ENCODE measurements at regions not wholly inside any gene's neighbourhood (a gene's known extent, or its start where the extent isn't known, plus 50 kb on each side); places are given as distances from the start of the nearest gene placed in this dataset.

DNA sequence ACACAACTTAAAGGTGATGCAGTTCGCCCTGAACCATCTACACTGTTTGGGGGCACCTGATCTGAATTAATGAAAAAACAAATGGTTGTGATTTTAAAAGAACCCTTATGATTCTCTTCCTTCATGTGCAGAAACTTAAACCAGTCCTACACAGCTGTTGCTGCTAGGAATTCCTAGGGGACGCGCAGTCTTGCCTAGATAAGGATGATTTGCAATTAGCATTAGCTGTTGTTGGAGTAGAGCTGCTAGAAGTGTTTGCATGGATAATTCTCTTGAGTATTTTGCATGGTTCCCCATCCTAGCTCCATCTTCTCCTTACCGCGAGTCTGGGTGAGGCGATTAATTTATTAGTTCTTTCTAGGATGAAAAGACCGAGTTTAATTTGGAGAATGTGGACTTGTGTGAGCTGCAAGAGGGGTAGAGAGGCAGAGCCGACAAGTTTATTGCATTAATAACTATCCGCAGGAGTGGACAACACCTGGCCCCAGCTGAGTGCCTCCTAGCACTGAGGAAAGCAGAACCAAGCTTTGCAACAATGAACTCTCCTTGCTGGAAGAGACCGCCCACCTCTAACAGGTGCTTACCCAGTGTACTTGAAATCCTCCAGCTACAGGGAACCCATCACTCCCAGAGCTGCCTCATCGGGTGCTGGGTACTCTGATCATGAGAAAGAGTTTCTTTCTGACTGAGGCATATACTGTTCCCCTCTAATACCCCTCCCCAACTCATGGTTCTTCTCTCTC lies 75.0 kb upstream of the WNT7A start:
- Mint-ChIP-seq H3K4me3 (ENCODE audit: unreplicated experiment) (no peak overlapping the region), H3K4me1 (ENCODE audit: insufficient read depth, unreplicated experiment) (no peaks in the 10 kb centered on the region), H3K27me3 (ENCODE audit: insufficient read depth, unreplicated experiment) (peaks cover 12% of the 10 kb centered on the region), H3K27ac (ENCODE audit: low read depth, unreplicated experiment) (no peak overlapping the region), H3K9me3 (ENCODE audit: unreplicated experiment) (peaks cover 3% of the 10 kb centered on the region), H3K36me3 (ENCODE audit: insufficient read depth, unreplicated experiment) (no peaks in the 10 kb centered on the region)
- no peak for DNase-seq (ENCODE audit: unreplicated experiment)
- TF ChIP-seq, protein P1, sequence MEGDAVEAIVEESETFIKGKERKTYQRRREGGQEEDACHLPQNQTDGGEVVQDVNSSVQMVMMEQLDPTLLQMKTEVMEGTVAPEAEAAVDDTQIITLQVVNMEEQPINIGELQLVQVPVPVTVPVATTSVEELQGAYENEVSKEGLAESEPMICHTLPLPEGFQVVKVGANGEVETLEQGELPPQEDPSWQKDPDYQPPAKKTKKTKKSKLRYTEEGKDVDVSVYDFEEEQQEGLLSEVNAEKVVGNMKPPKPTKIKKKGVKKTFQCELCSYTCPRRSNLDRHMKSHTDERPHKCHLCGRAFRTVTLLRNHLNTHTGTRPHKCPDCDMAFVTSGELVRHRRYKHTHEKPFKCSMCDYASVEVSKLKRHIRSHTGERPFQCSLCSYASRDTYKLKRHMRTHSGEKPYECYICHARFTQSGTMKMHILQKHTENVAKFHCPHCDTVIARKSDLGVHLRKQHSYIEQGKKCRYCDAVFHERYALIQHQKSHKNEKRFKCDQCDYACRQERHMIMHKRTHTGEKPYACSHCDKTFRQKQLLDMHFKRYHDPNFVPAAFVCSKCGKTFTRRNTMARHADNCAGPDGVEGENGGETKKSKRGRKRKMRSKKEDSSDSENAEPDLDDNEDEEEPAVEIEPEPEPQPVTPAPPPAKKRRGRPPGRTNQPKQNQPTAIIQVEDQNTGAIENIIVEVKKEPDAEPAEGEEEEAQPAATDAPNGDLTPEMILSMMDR (IDR thresholded peaks at IDR 0.05; ENCODE audit: unreplicated experiment) = no peak
- POLR2A ChIA-PET = no interaction called here
- CTCF ChIA-PET = no interaction called here
- BruUV-seq (replicated peaks) = no TSS peak
- intact Hi-C loops (cut with micrococcal nuclease) = no loop called here

DNA sequence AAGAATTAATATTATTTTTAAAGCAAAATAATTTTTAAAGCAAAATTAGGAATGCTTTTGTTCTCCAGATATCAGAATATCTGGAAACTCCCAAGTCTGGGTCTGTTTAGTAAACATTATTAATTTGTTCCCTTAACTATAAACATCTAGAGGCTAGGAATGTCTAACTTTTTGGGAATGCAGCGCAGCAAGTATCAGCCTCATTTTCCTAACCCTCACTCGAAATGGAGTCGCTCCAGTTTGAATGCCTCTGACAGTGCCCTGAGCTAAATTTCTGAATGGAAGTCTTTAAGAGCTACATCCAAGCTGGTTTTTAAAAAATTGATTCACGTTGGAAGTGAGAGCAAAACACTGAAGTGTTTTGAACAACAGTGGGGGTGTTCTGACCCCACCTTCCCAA lies 74.4 kb upstream of the WNT7A start:
- DNase-seq (ENCODE audit: unreplicated experiment) = no peak
- Mint-ChIP-seq H3K27ac (ENCODE audit: low read depth, unreplicated experiment) (no peak overlapping the region), H3K4me3 (ENCODE audit: unreplicated experiment) (no peak overlapping the region), H3K9me3 (ENCODE audit: unreplicated experiment) (no peaks in the 10 kb centered on the region), H3K36me3 (ENCODE audit: insufficient read depth, unreplicated experiment) (no peaks in the 10 kb centered on the region), H3K27me3 (ENCODE audit: insufficient read depth, unreplicated experiment) (peaks cover 10% of the 10 kb centered on the region), H3K4me1 (ENCODE audit: insufficient read depth, unreplicated experiment) (no peaks in the 10 kb centered on the region)
- ChIA-PET CTCF (interaction anchor here (0.6 kb wide), 1 partner anchor 12 kb away, joined by 3 read pairs; no protein-coding TSS in a partner anchor), POLR2A (interaction anchor here (0.6 to 0.8 kb wide), 2 partner anchors 42 to 170 kb away, joined by 3 read pairs; no protein-coding TSS in a partner anchor)
- TF ChIP-seq, protein P1 (IDR thresholded peaks at IDR 0.05; ENCODE audit: unreplicated experiment) = no peak
- intact Hi-C loops (cut with micrococcal nuclease) = no loop called here
- BruUV-seq (replicated peaks) = no TSS peak

DNA sequence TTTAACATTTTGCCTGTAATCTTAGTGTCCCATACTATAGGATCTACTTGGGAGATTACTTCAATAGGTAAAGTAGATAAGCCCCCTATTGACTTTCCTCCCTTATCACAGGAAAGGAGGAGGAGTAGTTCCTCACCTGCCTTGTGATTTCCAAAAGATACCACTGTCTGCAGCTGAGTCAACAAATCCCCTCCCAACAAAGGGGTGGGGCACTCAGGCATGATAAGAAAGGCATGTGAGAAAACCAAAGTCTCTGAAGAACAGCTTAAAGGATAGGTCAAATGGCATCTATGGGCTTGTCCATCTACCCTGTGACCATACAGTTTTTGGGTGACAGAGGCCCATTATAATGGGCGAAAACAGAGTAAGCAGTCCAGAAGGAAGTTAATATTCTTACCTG lies 71.3 kb upstream of the WNT7A start:
- ChIA-PET POLR2A (no interaction called here), CTCF (no interaction called here)
- peaks cover 10% of the 10 kb centered on the region for H3K27me3 Mint-ChIP-seq (ENCODE audit: insufficient read depth, unreplicated experiment)
- no peaks in the 10 kb centered on the region for H3K9me3 Mint-ChIP-seq (ENCODE audit: unreplicated experiment)
- no peak overlapping the region for H3K4me3 Mint-ChIP-seq (ENCODE audit: unreplicated experiment)
- H3K27ac Mint-ChIP-seq (ENCODE audit: low read depth, unreplicated experiment) = no peak overlapping the region
- H3K4me1 Mint-ChIP-seq (ENCODE audit: insufficient read depth, unreplicated experiment) = no peaks in the 10 kb centered on the region
- TF ChIP-seq, protein P1 (IDR thresholded peaks at IDR 0.05; ENCODE audit: unreplicated experiment) = no peak
- H3K36me3 Mint-ChIP-seq (ENCODE audit: insufficient read depth, unreplicated experiment) = no peaks in the 10 kb centered on the region
- no peak for DNase-seq (ENCODE audit: unreplicated experiment)
- no TSS peak for BruUV-seq (replicated peaks)
- intact Hi-C loops (cut with micrococcal nuclease) = no loop called here

DNA sequence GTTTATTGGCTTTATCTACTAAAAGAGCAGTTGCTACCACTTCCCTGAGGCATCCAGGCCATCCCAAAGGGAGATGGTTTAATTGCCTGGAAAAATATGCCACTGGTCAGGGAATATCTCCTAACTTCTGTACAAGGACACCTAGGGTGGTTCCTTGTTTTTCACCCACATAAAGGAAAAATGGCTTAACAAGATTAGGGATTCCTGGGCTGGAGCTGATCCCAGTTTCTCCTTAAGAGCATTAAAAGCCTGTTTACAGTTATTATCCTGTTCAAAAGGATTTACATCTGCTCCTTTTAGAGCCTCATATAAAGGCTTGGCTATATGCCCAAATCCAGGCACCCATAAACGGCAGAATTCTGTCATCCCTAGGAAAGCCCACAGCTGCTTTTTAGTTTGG lies 70.2 kb upstream of the WNT7A start:
- POLR2A ChIA-PET = interaction anchor here (1.0 kb wide), 1 partner anchor 10 kb away, joined by 3 read pairs; no protein-coding TSS in a partner anchor
- H3K4me1 Mint-ChIP-seq (ENCODE audit: insufficient read depth, unreplicated experiment) = no peaks in the 10 kb centered on the region
- H3K36me3 Mint-ChIP-seq (ENCODE audit: insufficient read depth, unreplicated experiment) = no peaks in the 10 kb centered on the region
- H3K27me3 Mint-ChIP-seq (ENCODE audit: insufficient read depth, unreplicated experiment) = peaks cover 7% of the 10 kb centered on the region
- BruUV-seq (replicated peaks) = no TSS peak
- H3K9me3 Mint-ChIP-seq (ENCODE audit: unreplicated experiment) = no peaks in the 10 kb centered on the region
- CTCF ChIA-PET = interaction anchor here (0.9 kb wide), 1 partner anchor 609 kb away, joined by 3 read pairs; no protein-coding TSS in a partner anchor
- intact Hi-C loops (cut with micrococcal nuclease) = no loop called here
- no peak overlapping the region for H3K4me3 Mint-ChIP-seq (ENCODE audit: unreplicated experiment)
- TF ChIP-seq, protein P1 (IDR thresholded peaks at IDR 0.05; ENCODE audit: unreplicated experiment) = no peak
- H3K27ac Mint-ChIP-seq (ENCODE audit: low read depth, unreplicated experiment) = no peak overlapping the region
- DNase-seq (ENCODE audit: unreplicated experiment) = no peak
